Peyer's patch (tissue), 4 donors: ENCODE measurements at regions not wholly inside any gene's neighbourhood (a gene's known extent, or its start where the extent isn't known, plus 50 kb on each side); places are given as distances from the start of the nearest gene placed in this dataset.

Experiments used
- DNase-seq, 3 donors: peaks; one replicate each; pipeline ENCODE4 v3.0.0-alpha.2; 2017 to 2019
- H3K27ac ChIP-seq, 4 donors: fragments of 200-600 bp; sonication (generic); one replicate each; pipeline ENCODE4 v1.5.1; 2016 to 2019
- H3K27me3 ChIP-seq, 2 donors: fragments of 200-600 bp; sonication (generic); one replicate each; pipeline ENCODE4 v1.5.1; 2019
- H3K36me3 ChIP-seq, 3 donors: fragments of 200-600 bp; sonication (generic); one replicate each; pipeline ENCODE4 v1.5.1; 2016 to 2019
- H3K4me1 ChIP-seq, 4 donors: fragments of 200-600 bp; sonication (generic); one replicate each; pipeline ENCODE4 v1.5.1; 2016 to 2019
- H3K4me3 ChIP-seq, 4 donors: fragments of 200-600 bp; sonication (generic); 1 replicate in 3 of 4; 2 replicates in 1 of 4; pipeline ENCODE4 v1.5.1; 2016 to 2019; ENCODE audit warnings: mild to moderate bottlenecking in 1 of 4
- H3K9me3 ChIP-seq, 4 donors: fragments of 200-600 bp; sonication (generic); one replicate each; pipeline ENCODE4 v1.5.1; 2016 to 2019; ENCODE audit warnings: mild to moderate bottlenecking in 1 of 4
- CTCF ChIP-seq, 6 experiments: fragments of 450-650 bp in 4 of 6; fragments of 200-600 bp in 2 of 6; sonication (generic) in 1 of 6; IDR thresholded peaks; one replicate each; pipeline ENCODE4 v1.5.1; 2017 to 2019; ENCODE audit warnings: antibody characterized with exemption in 6 of 6, mild to moderate bottlenecking in 3 of 6, moderate library complexity in 1 of 6
- POLR2A ChIP-seq, 2 donors: fragments of 450-650 bp; IDR thresholded peaks; one replicate each; pipeline ENCODE4 v1.5.1; 2017; ENCODE audit warnings: antibody characterized with exemption in 2 of 2, mild to moderate bottlenecking in 2 of 2, moderate library complexity in 2 of 2

DNA sequence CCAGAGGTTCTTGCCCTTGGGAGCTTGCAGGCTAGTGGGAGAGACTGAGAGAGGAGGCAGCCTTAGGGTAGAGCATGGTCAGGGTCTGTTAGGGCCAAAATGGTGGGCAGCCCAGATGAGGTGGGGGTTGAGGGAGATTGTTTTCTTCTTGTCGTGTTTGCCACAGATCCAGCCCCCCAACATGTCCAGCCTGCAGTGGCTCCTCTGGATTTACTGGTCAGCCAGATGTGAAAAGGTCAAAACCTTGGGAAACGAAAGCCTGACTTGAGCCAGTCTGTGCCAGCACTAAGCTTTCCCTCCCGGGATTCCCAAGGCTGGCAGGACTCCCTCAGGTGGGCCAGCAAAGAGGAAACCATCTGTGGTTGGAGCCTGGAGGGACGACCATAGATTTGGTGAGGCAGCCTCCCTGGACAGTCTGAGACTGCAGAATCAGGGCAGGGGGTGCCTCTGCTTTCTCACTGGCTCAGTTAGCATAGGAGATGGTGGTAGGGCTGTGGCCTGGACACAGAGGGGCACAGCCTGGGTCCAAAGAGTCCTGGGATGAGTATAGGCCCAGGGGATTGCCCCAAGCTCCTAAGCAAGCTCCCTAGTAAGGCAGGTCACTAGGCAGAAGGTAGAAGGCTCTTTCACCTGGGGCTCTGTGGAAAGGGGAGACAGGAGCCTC, 51.2 kb upstream of the PRR23C start:
- H3K27ac ChIP-seq, result no peak overlapping the region
- H3K4me3 ChIP-seq, result no peak overlapping the region
- no peaks in the 10 kb centered on the region for H3K4me1 ChIP-seq
- TF ChIP-seq CTCF (IDR thresholded peaks at IDR 0.05) (no peak), POLR2A (IDR thresholded peaks at IDR 0.05) (no peak)
- H3K36me3 ChIP-seq, result no peaks in the 10 kb centered on the region
- H3K27me3 ChIP-seq, result no peaks in the 10 kb centered on the region
- DNase-seq, result peak in 1 of 3 donors; percentile 26
- H3K9me3 ChIP-seq, result no peaks in the 10 kb centered on the region

DNA sequence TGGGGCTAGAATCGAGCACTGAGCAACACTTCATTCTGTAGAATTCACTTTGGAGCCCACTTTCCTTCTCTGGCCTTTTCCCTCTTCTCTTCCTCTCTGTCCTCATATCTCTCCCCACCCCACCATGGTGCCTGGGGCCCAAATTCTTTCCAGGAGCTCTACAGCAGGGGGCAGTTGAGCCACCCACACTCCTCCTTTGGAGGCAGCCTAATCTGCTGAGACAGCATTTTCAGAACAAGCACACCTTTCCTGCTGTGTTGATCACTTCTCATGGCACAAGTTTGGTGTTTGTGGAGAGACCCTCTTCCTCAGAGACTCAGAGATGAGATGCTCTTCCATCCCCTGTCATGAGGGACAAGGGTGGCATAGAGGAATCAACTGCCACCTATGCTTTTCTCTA, 52.0 kb upstream of the PRR23C start:
- no peak overlapping the region for H3K27ac ChIP-seq

DNA sequence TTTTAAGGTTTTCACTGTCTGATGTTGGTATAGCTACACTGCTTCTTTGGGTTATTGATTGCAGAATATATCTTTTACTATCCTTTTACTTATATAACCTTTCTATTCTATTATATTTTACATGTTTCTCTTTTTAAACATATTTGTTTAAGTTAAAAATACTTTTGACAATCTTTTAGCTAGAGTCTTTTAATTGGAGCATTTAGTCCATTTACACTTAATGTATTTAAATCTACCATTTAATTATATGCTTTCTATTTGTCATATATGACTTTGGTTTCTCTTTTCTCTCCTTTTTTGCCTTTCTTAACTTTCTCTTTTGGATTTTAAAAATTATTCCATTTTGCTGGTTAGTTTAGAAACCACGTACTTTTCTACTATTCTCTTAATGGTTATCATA, 53.7 kb upstream of the PRR23C start:
- Histone ChIP-seq H3K27me3 (no peaks in the 10 kb centered on the region), H3K4me1 (no peaks in the 10 kb centered on the region), H3K36me3 (no peaks in the 10 kb centered on the region), H3K4me3 (no peak overlapping the region), H3K27ac (no peak overlapping the region), H3K9me3 (no peaks in the 10 kb centered on the region)
- TF ChIP-seq CTCF (IDR thresholded peaks at IDR 0.05), result no peak
- no peak for TF ChIP-seq POLR2A (IDR thresholded peaks at IDR 0.05)
- no peak for DNase-seq

More for the DNA sequence above, 52.0 kb upstream of the PRR23C start:
- no peak for DNase-seq
- no peak for TF ChIP-seq POLR2A (IDR thresholded peaks at IDR 0.05)
- TF ChIP-seq CTCF (IDR thresholded peaks at IDR 0.05), result no peak
- Histone ChIP-seq H3K4me3 (no peak overlapping the region), H3K9me3 (no peaks in the 10 kb centered on the region), H3K27me3 (no peaks in the 10 kb centered on the region), H3K4me1 (no peaks in the 10 kb centered on the region), H3K36me3 (no peaks in the 10 kb centered on the region)

DNA sequence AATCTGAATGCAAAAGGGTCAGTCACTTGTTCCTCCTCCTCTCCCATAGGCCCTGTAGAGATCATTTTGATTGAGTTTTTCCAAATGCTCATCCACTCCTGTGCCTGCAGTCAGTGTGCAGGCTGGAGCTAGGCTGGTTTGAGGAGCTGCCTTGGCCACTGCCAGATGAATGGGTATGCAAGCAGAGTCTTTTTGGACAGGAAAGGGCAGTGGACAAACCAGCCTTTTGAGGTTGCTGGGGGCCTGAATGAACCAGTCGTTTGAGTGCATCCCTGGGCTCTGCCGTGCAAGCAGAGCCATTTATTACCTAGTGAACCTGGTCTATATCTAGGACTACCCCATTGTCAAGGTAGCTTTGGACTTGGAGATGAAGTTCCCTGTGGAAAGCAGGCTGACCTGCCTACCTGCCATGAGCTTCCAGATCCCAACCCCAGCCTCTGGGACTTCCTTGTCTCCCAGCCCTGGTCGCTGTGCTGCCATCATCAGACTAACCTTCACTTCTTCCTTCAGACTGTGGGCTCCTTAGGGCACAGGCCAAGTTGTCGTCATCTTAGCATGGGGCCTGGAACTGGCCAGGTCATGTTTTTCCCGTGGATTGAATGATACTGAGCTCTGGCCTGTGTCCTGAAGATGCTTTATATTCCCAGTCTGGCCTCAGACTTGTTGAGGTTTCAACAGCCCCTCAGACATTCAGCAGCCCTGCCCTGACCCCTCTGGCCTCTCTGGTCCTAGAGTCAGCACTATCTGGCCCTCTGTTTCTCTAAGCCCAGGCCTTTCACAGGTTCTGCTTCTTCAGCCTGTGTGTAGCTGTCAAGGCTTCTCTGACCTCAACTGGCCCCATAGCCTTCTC, 55.5 kb upstream of the PRR23C start:
- no peak for DNase-seq
- no peaks in the 10 kb centered on the region for H3K36me3 ChIP-seq
- H3K4me1 ChIP-seq, result no peaks in the 10 kb centered on the region
- no peak overlapping the region for H3K27ac ChIP-seq
- no peak for TF ChIP-seq CTCF (IDR thresholded peaks at IDR 0.05)
- TF ChIP-seq POLR2A (IDR thresholded peaks at IDR 0.05), result no peak
- H3K27me3 ChIP-seq, result no peaks in the 10 kb centered on the region
- H3K4me3 ChIP-seq, result no peak overlapping the region
- H3K9me3 ChIP-seq, result no peaks in the 10 kb centered on the region

DNA sequence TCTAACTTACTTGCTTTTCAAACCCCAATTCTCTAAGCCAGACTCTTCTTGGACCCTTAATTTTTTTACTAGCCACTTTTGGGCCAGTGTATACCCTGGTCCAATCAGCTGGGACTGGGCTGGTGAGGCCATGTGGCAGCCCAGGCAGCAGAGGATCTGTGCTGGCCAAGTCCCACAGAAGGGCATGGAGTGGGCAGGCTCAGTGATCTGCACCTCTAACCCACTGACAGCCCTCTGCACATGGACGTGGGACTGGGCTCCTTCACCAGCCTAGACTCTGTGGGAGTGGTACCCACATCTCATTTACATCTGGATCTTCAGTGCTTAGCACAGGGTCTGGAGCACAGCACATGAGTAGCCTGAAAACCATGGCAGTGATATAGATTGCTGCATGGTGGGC, 56.1 kb upstream of the PRR23C start:
- Histone ChIP-seq H3K4me1 (peaks cover 0 to 1% (median 0%) of the 10 kb centered on the region in 4 donors), H3K27me3 (no peaks in the 10 kb centered on the region), H3K9me3 (no peaks in the 10 kb centered on the region), H3K4me3 (no peak overlapping the region), H3K36me3 (no peaks in the 10 kb centered on the region), H3K27ac (no peak overlapping the region)
- TF ChIP-seq POLR2A (IDR thresholded peaks at IDR 0.05), result no peak
- TF ChIP-seq CTCF (IDR thresholded peaks at IDR 0.05), result no peak
- no peak for DNase-seq
